Activated CD4-positive, alpha-beta memory T cell treated with anti-CD3 and anti-CD28 coated beads, Interleukin-2, amount 10 ng/mL, durations not matched to agents 7 days and 5 days (primary cell): ENCODE measurements at regions not wholly inside any gene's neighbourhood (a gene's known extent, or its start where the extent isn't known, plus 50 kb on each side); places are given as distances from the start of the nearest gene placed in this dataset.
"Not testable (repeated sequence)": the region's sequence is repeated elsewhere in the genome, so short reads cannot be mapped to it uniquely, and the experiment has no call there.

Source experiments
- CTCF ChIA-PET: fragments of 350-600 bp; sonication (Branson Sonifier 250); formaldehyde crosslinking; loops from one replicate; lab custom pipeline; 2021; ENCODE audit warnings: antibody characterized with exemption, inconsistent platforms; lab: Charles Lee
- POLR2A ChIA-PET: fragments of 350-600 bp; sonication (Branson Sonifier 250); formaldehyde crosslinking; loops from one replicate; lab custom pipeline; 2021; ENCODE audit warnings: antibody characterized with exemption; lab: Charles Lee
- DNase-seq: peaks from one replicate; pipeline ENCODE4 v3.0.0-alpha.2; 2020
- H3K27ac Mint-ChIP-seq: one replicate; pipeline ENCODE4 v1.8.0; 2021; ENCODE audit warnings: mild to moderate bottlenecking, mixed read lengths
- H3K27me3 Mint-ChIP-seq: one replicate; pipeline ENCODE4 v1.8.0; 2021; ENCODE audit warnings: mixed read lengths
- H3K36me3 Mint-ChIP-seq: one replicate; pipeline ENCODE4 v1.8.0; 2021; ENCODE audit warnings: low read depth, mixed read lengths
- H3K4me1 Mint-ChIP-seq: one replicate; pipeline ENCODE4 v1.8.0; 2021; ENCODE audit warnings: mixed read lengths
- H3K4me3 Mint-ChIP-seq: one replicate; pipeline ENCODE4 v1.8.0; 2021; ENCODE audit warnings: mild to moderate bottlenecking, mixed read lengths
- H3K9me3 Mint-ChIP-seq: one replicate; pipeline ENCODE4 v1.8.0; 2021; ENCODE audit warnings: mixed read lengths

DNA sequence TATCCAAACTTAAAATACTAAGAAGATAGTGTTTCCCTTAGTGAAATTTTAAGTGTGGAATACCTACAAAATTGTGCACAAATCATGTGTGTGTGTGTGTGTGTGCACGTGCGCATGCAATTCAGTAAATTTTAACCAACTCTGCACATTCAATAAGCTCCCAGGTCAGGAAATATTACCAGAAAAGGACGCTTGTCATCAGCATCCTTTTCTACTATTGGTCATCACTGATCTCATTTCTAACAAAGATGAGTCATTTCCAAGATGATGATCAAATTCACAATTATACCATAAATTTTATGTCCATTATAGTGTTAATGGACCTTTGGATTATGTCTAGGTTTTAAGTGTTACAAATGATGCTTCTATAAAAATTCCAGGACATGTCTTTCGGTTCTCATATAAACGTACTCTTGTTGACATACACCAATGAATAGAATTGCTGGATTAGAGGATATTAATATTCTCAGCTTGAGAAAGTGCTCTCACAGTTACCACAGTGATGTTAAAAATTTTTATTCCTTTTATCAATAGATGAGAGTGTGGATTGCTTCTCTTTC, 560.9 kb upstream of the AGA start:
- H3K27me3 Mint-ChIP-seq = no peaks in the 10 kb centered on the region
- H3K4me3 Mint-ChIP-seq = no peak overlapping the region
- ChIA-PET POLR2A (no interaction called here), CTCF (no interaction called here)
- H3K4me1 Mint-ChIP-seq = no peaks in the 10 kb centered on the region
- no peak for DNase-seq
- no peaks in the 10 kb centered on the region for H3K36me3 Mint-ChIP-seq
- no peak overlapping the region for H3K27ac Mint-ChIP-seq
- peaks cover 10% of the 10 kb centered on the region for H3K9me3 Mint-ChIP-seq

GRCh38 chr4:178010596-178010995, 568.4 kb upstream of the AGA start:
- Mint-ChIP-seq H3K4me3 (no peak overlapping the region), H3K4me1 (no peaks in the 10 kb centered on the region), H3K27ac (no peak overlapping the region), H3K9me3 (peaks cover 4% of the 10 kb centered on the region), H3K36me3 (no peaks in the 10 kb centered on the region), H3K27me3 (no peaks in the 10 kb centered on the region)
- CTCF ChIA-PET = no interaction called here
- POLR2A ChIA-PET = no interaction called here
- no peak for DNase-seq

DNA sequence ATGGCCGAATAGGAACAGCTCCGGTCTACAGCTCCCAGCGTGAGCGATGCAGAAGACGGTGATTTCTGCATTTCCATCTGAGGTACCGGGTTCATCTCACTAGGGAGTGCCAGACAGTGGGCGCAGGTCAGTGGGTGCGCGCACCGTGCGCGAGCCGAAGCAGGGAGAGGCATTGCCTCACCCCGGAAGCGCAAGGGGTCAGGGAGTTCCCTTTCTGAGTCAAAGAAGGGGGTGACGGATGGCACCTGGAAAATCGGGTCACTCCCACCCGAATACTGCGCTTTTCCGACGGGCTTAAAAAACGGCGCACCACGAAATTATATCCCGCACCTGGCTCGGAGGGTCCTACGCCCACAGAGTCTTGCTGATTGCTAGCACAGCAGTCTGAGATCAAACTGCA, 572.8 kb upstream of the AGA start:
- DNase-seq, H3K36me3 Mint-ChIP-seq, H3K27ac Mint-ChIP-seq, CTCF ChIA-PET, H3K9me3 Mint-ChIP-seq, H3K4me1 Mint-ChIP-seq, POLR2A ChIA-PET, H3K27me3 Mint-ChIP-seq, H3K4me3 Mint-ChIP-seq: not testable (repeated sequence)

DNA sequence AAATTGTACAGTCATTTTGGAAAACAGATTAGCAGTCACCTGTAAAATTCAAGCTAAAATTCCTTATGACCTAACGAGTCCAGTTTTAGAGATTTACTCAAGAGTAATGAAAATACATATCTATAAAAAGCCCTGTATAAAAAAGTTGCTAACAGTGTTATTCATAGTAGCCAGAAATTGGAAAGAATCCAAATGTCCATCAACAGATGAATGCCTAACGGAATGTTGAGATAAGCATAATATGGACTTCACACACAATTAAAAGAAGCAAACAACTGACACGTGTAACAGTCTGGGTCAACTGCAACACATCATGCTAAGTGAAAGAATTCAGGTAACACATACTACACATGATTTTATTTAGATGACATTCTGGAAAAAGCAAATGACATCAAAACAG, 584.8 kb upstream of the AGA start:
- Mint-ChIP-seq H3K27ac (no peak overlapping the region), H3K4me3 (no peak overlapping the region), H3K27me3 (no peaks in the 10 kb centered on the region), H3K9me3 (no peaks in the 10 kb centered on the region), H3K36me3 (no peaks in the 10 kb centered on the region), H3K4me1 (no peaks in the 10 kb centered on the region)
- ChIA-PET CTCF (no interaction called here), POLR2A (no interaction called here)
- DNase-seq = no peak

DNA sequence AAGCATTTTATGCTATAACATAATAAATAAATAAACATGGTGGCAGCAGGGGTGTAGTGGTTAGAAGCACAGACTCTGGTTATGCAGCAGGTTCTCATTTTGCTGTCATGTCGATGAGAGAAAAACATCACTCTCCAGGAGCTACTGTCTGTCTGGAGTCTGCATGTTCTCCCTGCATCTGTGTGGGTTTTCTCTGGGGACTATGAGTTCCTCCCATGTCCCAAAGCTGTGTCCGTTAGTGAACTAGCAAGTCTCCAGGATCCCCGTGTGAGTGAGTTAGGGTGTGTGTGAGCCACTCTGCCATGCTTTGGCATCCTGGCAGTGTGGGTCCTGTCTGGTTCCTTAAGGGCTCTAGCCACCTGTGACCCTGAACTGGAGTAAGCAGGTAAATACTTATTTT, 585.6 kb upstream of the AGA start:
- no peak overlapping the region for H3K27ac Mint-ChIP-seq
- CTCF ChIA-PET = no interaction called here

GRCh38 chr4:178028481-178028880, 586.2 kb upstream of the AGA start:
- H3K4me1 Mint-ChIP-seq = no peaks in the 10 kb centered on the region
- ChIA-PET CTCF (no interaction called here), POLR2A (no interaction called here)
- H3K9me3 Mint-ChIP-seq = no peaks in the 10 kb centered on the region
- DNase-seq = no peak
- H3K36me3 Mint-ChIP-seq = no peaks in the 10 kb centered on the region
- no peaks in the 10 kb centered on the region for H3K27me3 Mint-ChIP-seq
- H3K27ac Mint-ChIP-seq = no peak overlapping the region
- H3K4me3 Mint-ChIP-seq = no peak overlapping the region

More for the DNA sequence above, 585.6 kb upstream of the AGA start:
- POLR2A ChIA-PET = no interaction called here
- no peak overlapping the region for H3K4me3 Mint-ChIP-seq
- no peaks in the 10 kb centered on the region for H3K36me3 Mint-ChIP-seq
- no peaks in the 10 kb centered on the region for H3K27me3 Mint-ChIP-seq
- no peaks in the 10 kb centered on the region for H3K9me3 Mint-ChIP-seq
- no peaks in the 10 kb centered on the region for H3K4me1 Mint-ChIP-seq
- DNase-seq = no peak

GRCh38 chr4:178037459-178038214, 595.4 kb upstream of the AGA start:
- H3K27ac Mint-ChIP-seq = no peak overlapping the region
- no peaks in the 10 kb centered on the region for H3K4me1 Mint-ChIP-seq
- H3K36me3 Mint-ChIP-seq = no peaks in the 10 kb centered on the region
- CTCF ChIA-PET = no interaction called here
- H3K4me3 Mint-ChIP-seq = no peak overlapping the region
- no peak for DNase-seq
- H3K27me3 Mint-ChIP-seq = no peaks in the 10 kb centered on the region
- POLR2A ChIA-PET = no interaction called here
- peaks cover 2% of the 10 kb centered on the region for H3K9me3 Mint-ChIP-seq

DNA sequence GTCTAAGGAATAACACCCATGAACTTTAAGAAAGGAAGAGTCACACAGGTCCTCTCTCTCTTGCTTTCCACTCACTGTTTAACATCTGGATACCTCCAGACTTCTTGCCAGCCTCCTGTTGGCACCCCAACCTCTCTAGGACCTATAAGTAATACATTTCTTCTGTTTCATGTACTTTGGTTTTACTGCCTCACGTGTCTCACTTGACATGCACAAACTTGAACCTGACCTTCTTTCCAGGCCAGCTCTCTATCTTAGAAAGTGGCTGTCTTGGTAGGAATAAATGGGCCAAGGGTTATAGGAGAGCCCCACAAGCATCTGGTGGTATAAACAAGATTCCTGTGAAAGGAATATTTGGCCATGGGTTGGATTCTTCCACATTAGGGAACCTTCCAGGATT, 614.8 kb upstream of the AGA start:
- Mint-ChIP-seq H3K27me3 (no peaks in the 10 kb centered on the region), H3K9me3 (peaks cover 5% of the 10 kb centered on the region), H3K4me3 (no peak overlapping the region), H3K4me1 (no peaks in the 10 kb centered on the region), H3K27ac (no peak overlapping the region), H3K36me3 (no peaks in the 10 kb centered on the region)
- DNase-seq = no peak
- ChIA-PET CTCF (no interaction called here), POLR2A (no interaction called here)

DNA sequence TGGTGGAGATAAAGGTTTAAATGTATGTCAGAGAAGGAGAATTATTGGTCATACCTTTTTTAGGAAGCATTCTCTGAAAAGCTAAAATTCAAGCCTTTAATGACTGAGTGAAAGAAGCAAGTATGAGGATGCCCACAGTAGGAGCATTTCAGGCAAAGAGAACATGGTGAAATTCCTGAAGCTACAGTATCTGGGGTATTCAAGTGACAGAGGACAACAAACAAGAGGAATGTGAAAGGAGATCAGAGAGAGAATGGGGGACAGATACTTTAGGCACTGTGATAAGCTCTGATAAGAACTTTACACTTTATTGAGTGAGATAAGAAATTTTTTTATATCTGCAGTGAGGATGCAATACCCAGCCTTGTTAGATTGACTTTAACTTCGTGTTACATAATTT, 621.3 kb upstream of the AGA start:
- Mint-ChIP-seq H3K4me3 (no peak overlapping the region), H3K9me3 (no peaks in the 10 kb centered on the region), H3K27ac (no peak overlapping the region), H3K4me1 (no peaks in the 10 kb centered on the region), H3K27me3 (no peaks in the 10 kb centered on the region), H3K36me3 (no peaks in the 10 kb centered on the region)
- no peak for DNase-seq
- ChIA-PET POLR2A (no interaction called here), CTCF (no interaction called here)

GRCh38 chr4:178066338-178066941, 624.2 kb upstream of the AGA start:
- no peaks in the 10 kb centered on the region for H3K27me3 Mint-ChIP-seq
- DNase-seq = no peak
- H3K9me3 Mint-ChIP-seq = no peaks in the 10 kb centered on the region
- H3K27ac Mint-ChIP-seq = no peak overlapping the region
- POLR2A ChIA-PET = no interaction called here
- CTCF ChIA-PET = no interaction called here
- no peaks in the 10 kb centered on the region for H3K4me1 Mint-ChIP-seq
- no peak overlapping the region for H3K4me3 Mint-ChIP-seq
- no peaks in the 10 kb centered on the region for H3K36me3 Mint-ChIP-seq

DNA sequence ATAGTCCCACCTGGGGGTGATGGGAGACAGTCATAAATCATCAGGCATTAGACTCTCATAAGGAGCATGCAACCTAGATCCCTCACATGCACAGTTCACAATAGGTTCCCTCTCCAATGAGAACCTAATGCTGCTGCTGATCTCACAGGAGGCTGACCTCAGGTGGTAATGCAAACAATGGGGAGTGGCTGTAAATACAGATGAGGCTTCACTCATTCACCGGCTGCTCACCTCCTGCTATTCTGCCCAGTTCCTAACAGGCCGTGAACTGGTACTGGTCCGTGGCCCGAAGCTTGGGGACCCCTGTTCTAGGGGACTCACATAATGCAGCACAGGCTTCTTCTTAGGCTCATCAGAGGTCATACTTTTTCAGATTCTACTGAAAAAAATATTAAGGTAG, 625.9 kb upstream of the AGA start:
- no peak overlapping the region for H3K4me3 Mint-ChIP-seq
- H3K36me3 Mint-ChIP-seq = no peaks in the 10 kb centered on the region
- H3K9me3 Mint-ChIP-seq = no peaks in the 10 kb centered on the region
- DNase-seq = no peak
- no peaks in the 10 kb centered on the region for H3K27me3 Mint-ChIP-seq
- CTCF ChIA-PET = no interaction called here
- POLR2A ChIA-PET = no interaction called here
- H3K4me1 Mint-ChIP-seq = no peaks in the 10 kb centered on the region
- no peak overlapping the region for H3K27ac Mint-ChIP-seq

- H3K9me3 Mint-ChIP-seq = no peaks in the 10 kb centered on the region
- H3K27ac Mint-ChIP-seq = no peak overlapping the region
- ChIA-PET CTCF (no interaction called here), POLR2A (no interaction called here)
- no peaks in the 10 kb centered on the region for H3K36me3 Mint-ChIP-seq
- H3K27me3 Mint-ChIP-seq = no peaks in the 10 kb centered on the region
- no peaks in the 10 kb centered on the region for H3K4me1 Mint-ChIP-seq
- no peak overlapping the region for H3K4me3 Mint-ChIP-seq
- DNase-seq = no peak
Observed at GRCh38 chr4:178070163-178070562, 627.9 kb upstream of the AGA start.

DNA sequence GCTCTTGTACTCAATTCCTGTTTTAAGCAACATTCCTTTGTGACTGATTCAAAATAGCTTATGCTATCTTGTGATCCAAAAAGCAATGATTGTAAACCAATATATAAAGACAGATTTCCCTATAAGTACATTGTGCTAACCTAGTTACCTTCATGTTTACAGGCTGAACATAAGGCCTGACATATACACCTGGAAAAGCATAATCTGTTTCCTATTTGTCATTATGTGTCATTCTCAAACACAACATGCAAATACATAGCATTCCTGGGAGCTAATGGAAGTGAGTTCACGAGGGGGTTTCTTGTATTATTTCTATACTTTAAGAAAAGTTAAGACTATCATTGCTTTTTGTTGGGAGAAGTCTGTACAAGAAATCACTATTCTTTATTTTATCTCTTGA, 638.1 kb upstream of the AGA start:
- H3K27ac Mint-ChIP-seq = no peak overlapping the region
- ChIA-PET CTCF (no interaction called here), POLR2A (no interaction called here)
- no peak overlapping the region for H3K4me3 Mint-ChIP-seq
- no peaks in the 10 kb centered on the region for H3K27me3 Mint-ChIP-seq
- H3K36me3 Mint-ChIP-seq = no peaks in the 10 kb centered on the region
- no peak for DNase-seq
- H3K4me1 Mint-ChIP-seq = no peaks in the 10 kb centered on the region
- peaks cover 1% of the 10 kb centered on the region for H3K9me3 Mint-ChIP-seq

- H3K27ac Mint-ChIP-seq = no peak overlapping the region
- H3K4me1 Mint-ChIP-seq = no peaks in the 10 kb centered on the region
- H3K36me3 Mint-ChIP-seq = no peaks in the 10 kb centered on the region
- POLR2A ChIA-PET = no interaction called here
- CTCF ChIA-PET = no interaction called here
- H3K27me3 Mint-ChIP-seq = no peaks in the 10 kb centered on the region
- no peak overlapping the region for H3K4me3 Mint-ChIP-seq
- H3K9me3 Mint-ChIP-seq = peaks cover 1% of the 10 kb centered on the region
- DNase-seq = no peak
Observed at GRCh38 chr4:178081176-178081575, 638.9 kb upstream of the AGA start.
